Psoas muscle (tissue), 7 donors: ENCODE measurements at regions not wholly inside any gene's neighbourhood (a gene's known extent, or its start where the extent isn't known, plus 50 kb on each side); places are given as distances from the start of the nearest gene placed in this dataset.

Source experiments
- ATAC-seq, 4 donors: fragments of 200-7000 bp; cut with Tn5 transposase; one replicate each; pipeline ENCODE4 v1.9.1; 2020; ENCODE audit warnings: moderate library complexity in 3 of 4, mild to moderate bottlenecking in 2 of 4
- DNase-seq, 2 donors: peaks; one replicate each; pipeline ENCODE4 v3.0.0-alpha.2; 2020
- H3K27ac ChIP-seq: fragments of 200-600 bp; one replicate; pipeline ENCODE4 v1.8.0; 2022
- H3K27me3 ChIP-seq, 3 donors: fragments of 200-600 bp in 1 of 3; one replicate each; pipeline versions ENCODE4 v1.6.1 to v1.8.0; 2013 to 2022; ENCODE audit warnings: low read length in 2 of 3, mild to moderate bottlenecking in 2 of 3, moderate library complexity in 1 of 3; ENCODE audit not compliant: insufficient read depth in 3 of 3
- H3K36me3 ChIP-seq, 2 donors: fragments of 200-600 bp in 1 of 2; one replicate each; pipeline versions ENCODE4 v1.6.1 to v1.8.0; 2013 to 2022; ENCODE audit warnings: low read depth in 1 of 2, mild to moderate bottlenecking in 1 of 2, moderate library complexity in 1 of 2; ENCODE audit not compliant: insufficient read depth in 1 of 2
- H3K4me1 ChIP-seq: fragments of 200-600 bp; one replicate; pipeline ENCODE4 v1.8.0; 2022
- H3K4me3 ChIP-seq: fragments of 200-600 bp; one replicate; pipeline ENCODE4 v1.8.0; 2022; ENCODE audit warnings: mild to moderate bottlenecking
- H3K9me3 ChIP-seq: fragments of 200-600 bp; one replicate; pipeline ENCODE4 v1.8.0; 2022
- CTCF ChIP-seq: fragments of 200-600 bp; IDR thresholded peaks from one replicate; pipeline ENCODE4 v1.8.0; 2022; ENCODE audit warnings: antibody characterized with exemption
- WGBS, 3 donors: extraction: QIAGEN DNeasy Blood & Tissue Kit; methylation state at CpG; one replicate each; pipeline versions ENCODE4 v1.1.6 to v1.1.7; 2013; 5-methylcytosine and 5-hydroxymethylcytosine counted together
- intact Hi-C, 2 donors: fragments of 100-400 bp; cut with DNase I; formaldehyde crosslinking; loops; one replicate each; pipeline versions ENCODE4 v1.11.0 to v1.14.2; 2022
- donor health status: healthy with polysubstance abuse.
- donor health status: DM: no; HTN: no; CAD: no; lungs with moderate emphysema.
- donor health status: Bipolar disorder and iron deficiency.
- donor health status: healthy.
- donor health status: DM: yes; HTN: yes; CAD: no.
- donor health status: DM: no; HTN: no; CAD: no.
- donor health status: DM: yes; HTN: yes; CAD: no.

DNA sequence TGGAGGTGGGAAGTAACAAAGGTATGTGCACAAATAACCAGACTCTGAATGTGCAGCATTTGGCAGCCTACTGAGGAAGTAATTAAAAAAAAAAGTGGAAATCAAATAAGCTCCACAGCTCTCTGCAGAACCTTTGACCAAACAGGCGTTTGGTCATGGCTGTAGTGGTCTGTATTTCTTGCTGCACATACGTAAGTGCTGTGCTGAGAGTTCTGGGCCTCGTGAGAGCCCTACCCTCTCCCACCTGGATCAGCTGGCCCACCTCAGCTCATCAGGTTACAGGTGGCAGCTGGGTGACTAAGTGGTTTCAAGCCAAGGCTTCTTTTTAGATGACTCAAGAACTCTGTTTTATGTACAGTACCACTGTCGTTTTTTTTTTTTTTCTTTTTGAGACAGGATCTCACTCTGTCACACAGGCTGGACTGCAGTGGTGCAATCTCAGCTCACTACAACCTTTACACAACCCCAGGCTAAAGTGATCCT lies 178.2 kb upstream of the KLF6 start:
- no peaks in the 10 kb centered on the region for H3K36me3 ChIP-seq
- no peaks in the 10 kb centered on the region for H3K9me3 ChIP-seq
- WGBS, 3 donors = 61 to 63% (median 62%) methylated on average over 4 of the region's 4 CpGs
- ATAC-seq = no peak
- intact Hi-C loops = no loop called here
- no peak for DNase-seq
- H3K27ac ChIP-seq = no peak overlapping the region
- no peaks in the 10 kb centered on the region for H3K4me1 ChIP-seq
- H3K27me3 ChIP-seq = no peaks in the 10 kb centered on the region
- H3K4me3 ChIP-seq = no peak overlapping the region
- no peak for TF ChIP-seq CTCF

- Histone ChIP-seq H3K4me3 (no peak overlapping the region), H3K27ac (no peak overlapping the region), H3K4me1 (no peaks in the 10 kb centered on the region), H3K9me3 (no peaks in the 10 kb centered on the region), H3K36me3 (no peaks in the 10 kb centered on the region), H3K27me3 (no peaks in the 10 kb centered on the region)
- DNase-seq (no peak), ATAC-seq (no peak)
- 80 to 83% (median 82%) methylated on average over 4 of the region's 4 CpGs for WGBS, 3 donors
- no peak for TF ChIP-seq CTCF
- intact Hi-C loops = no loop called here
These were observed 176.1 kb upstream of the KLF6 start for GRCh38 chr10:3961082-3961481.

DNA sequence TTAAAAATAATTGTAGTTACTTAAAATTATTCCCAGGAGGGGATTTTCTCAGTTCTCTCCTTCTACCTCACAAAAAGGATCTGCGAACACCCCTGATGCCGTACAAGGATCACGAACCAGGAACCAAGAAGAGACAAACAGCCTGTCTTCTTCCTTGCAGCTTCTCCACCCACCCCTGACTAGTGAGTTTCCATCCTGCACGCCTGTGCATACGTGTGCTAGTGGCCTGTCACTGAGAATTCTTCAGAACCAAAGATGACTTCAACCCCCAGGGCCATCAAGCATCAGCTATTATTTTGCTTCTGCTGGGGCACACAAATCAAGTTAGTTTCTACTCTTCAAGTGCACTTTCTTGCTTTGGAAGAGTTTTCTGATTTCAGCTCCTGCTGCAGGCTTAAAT lies 175.5 kb upstream of the KLF6 start:
- DNase-seq = no peak
- H3K27me3 ChIP-seq = no peaks in the 10 kb centered on the region
- no peak for ATAC-seq
- no peak for TF ChIP-seq CTCF
- WGBS, 3 donors = 90 to 93% (median 91%) methylated on average over 5 of the region's 5 CpGs
- intact Hi-C loops = no loop called here
- H3K36me3 ChIP-seq = no peaks in the 10 kb centered on the region
- no peak overlapping the region for H3K27ac ChIP-seq
- H3K4me3 ChIP-seq = no peak overlapping the region
- H3K4me1 ChIP-seq = no peaks in the 10 kb centered on the region
- no peaks in the 10 kb centered on the region for H3K9me3 ChIP-seq

- no peaks in the 10 kb centered on the region for H3K9me3 ChIP-seq
- intact Hi-C loops = no loop called here
- DNase-seq (no peak), ATAC-seq (no peak)
- TF ChIP-seq CTCF = no peak
- 63 to 75% (median 66%) methylated on average over 17 of the region's 17 CpGs for WGBS, 3 donors
- H3K27me3 ChIP-seq = no peaks in the 10 kb centered on the region
- H3K4me3 ChIP-seq = no peak overlapping the region
- no peak overlapping the region for H3K27ac ChIP-seq
- H3K4me1 ChIP-seq = no peaks in the 10 kb centered on the region
- H3K36me3 ChIP-seq = no peaks in the 10 kb centered on the region
These were observed 174.6 kb upstream of the KLF6 start for GRCh38 chr10:3959370-3960325.
